HG02870 (cell line): ENCODE measurements at regions not wholly inside any gene's neighbourhood (a gene's known extent, or its start where the extent isn't known, plus 50 kb on each side); places are given as distances from the start of the nearest gene placed in this dataset.

ENCODE experiments used
- ATAC-seq: cut with Tn5 transposase; IDR thresholded peaks from one replicate; pipeline ENCODE4 v1.9.1; 2021; ENCODE audit warnings: mild to moderate bottlenecking, moderate library complexity; ENCODE audit not compliant: unreplicated experiment

- ATAC-seq = peak; percentile 75
These were observed 113.4 kb upstream of the FAM241A start for GRCh38 chr4:112031712-112032328.

GRCh38 chr4:112036886-112037285 is 108.4 kb upstream of the FAM241A start:
- no peak for ATAC-seq

- no peak for ATAC-seq
These were observed 106.4 kb upstream of the FAM241A start for GRCh38 chr4:112038861-112039260.

- peak; percentile 94 for ATAC-seq
These were observed 96.1 kb upstream of the FAM241A start for GRCh38 chr4:112049119-112049518.

- no peak for ATAC-seq
These were observed 91.4 kb upstream of the FAM241A start for GRCh38 chr4:112053825-112054350.

- no peak for ATAC-seq
These were observed 90.2 kb upstream of the FAM241A start for GRCh38 chr4:112055100-112055499.

- ATAC-seq = no peak
These were observed 87.8 kb upstream of the FAM241A start for GRCh38 chr4:112057470-112057869.

- ATAC-seq = no peak
These were observed 86.8 kb upstream of the FAM241A start for GRCh38 chr4:112058433-112058832.

- no peak for ATAC-seq
These were observed 85.0 kb upstream of the FAM241A start for GRCh38 chr4:112060212-112060611.

- no peak for ATAC-seq
These were observed 83.9 kb upstream of the FAM241A start for GRCh38 chr4:112061207-112061817.

- ATAC-seq = no peak
These were observed 82.0 kb upstream of the FAM241A start for GRCh38 chr4:112063260-112063659.

- no peak for ATAC-seq
These were observed 76.1 kb upstream of the FAM241A start for GRCh38 chr4:112069110-112069509.

- no peak for ATAC-seq
These were observed 72.1 kb upstream of the FAM241A start for GRCh38 chr4:112073181-112073580.

- ATAC-seq = peak; percentile 69
These were observed 70.0 kb upstream of the FAM241A start for GRCh38 chr4:112075129-112075753.

GRCh38 chr4:112075906-112076305 is 69.3 kb upstream of the FAM241A start:
- ATAC-seq = no peak

GRCh38 chr4:112076919-112077608 is 68.2 kb upstream of the FAM241A start:
- ATAC-seq = peak; percentile 71

GRCh38 chr4:112077743-112078142 is 67.5 kb upstream of the FAM241A start:
- ATAC-seq = no peak

GRCh38 chr4:112082954-112083586 is 62.2 kb upstream of the FAM241A start:
- no peak for ATAC-seq

GRCh38 chr4:112083587-112084347 is 61.5 kb upstream of the FAM241A start:
- ATAC-seq = no peak
